ENCODE measurements at regions not wholly inside any gene's neighbourhood (a gene's known extent, or its start where the extent isn't known, plus 50 kb on each side); places are given as distances from the start of the nearest gene placed in this dataset.

DNA sequence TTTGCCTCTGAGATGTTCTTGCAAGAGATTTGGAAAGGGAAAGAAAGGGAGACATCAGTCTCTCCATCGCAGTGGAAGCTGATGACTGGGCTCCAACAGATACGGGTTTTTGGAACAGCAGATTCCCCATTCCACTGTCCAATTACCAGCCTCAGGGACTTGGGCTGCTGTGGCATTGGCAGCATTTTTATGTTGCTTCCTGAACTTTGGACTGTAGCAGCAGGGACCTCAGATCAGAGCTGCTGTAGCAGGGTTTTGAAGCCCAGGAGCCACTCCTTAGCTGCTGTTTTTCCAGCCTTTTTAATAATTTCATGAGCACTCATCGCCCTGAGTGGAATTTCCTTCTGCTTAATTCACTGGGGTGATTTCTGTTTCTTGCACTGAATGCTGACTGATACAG lies 135.7 kb upstream of the SLCO3A1 start:
- no peak for FAIRE-seq
- BruUV-seq (replicated peaks) = no TSS peak
- H3K79me2 ChIP-seq (ENCODE audit: insufficient read depth, low read length) = no peaks in the 10 kb centered on the region
- no peak for ATAC-seq
- 0 out of 5 replicates have a peak, but pooled peaks cover 0 to 1% of the 10 kb centered on the region in 2 experiments for H3K27me3 ChIP-seq (ENCODE audit: control insufficient read depth in 1 of 2, insufficient read depth in 2 of 2, low read length in 2 of 2)
- ChIA-PET CTCF (ENCODE audit: low intra/inter-chr PET ratio, low total read pairs) (no interaction called here), POLR2A (no interaction called here)
- in situ Hi-C loops (cut with HindIII; ENCODE audit: extremely low pct_ligation_motif_present, low pct_unique_long_range_greater_than_20kb) (no loop called here), intact Hi-C loops (cut with micrococcal nuclease; ENCODE audit: unreplicated experiment) (no loop called here)
- no peaks in the 10 kb centered on the region for H3K9me3 ChIP-seq (ENCODE audit: low read length)
- H3K4me3 ChIP-seq (replicated peaks in 1 of 3; ENCODE audit: insufficient read depth in 1 of 3, low read depth in 2 of 3, low read length in 3 of 3) = no peak overlapping the region
- no peak overlapping the region for H3K27ac ChIP-seq (ENCODE audit: extremely low read length, insufficient read depth, low read length)
- no peak overlapping the region for H3K9ac ChIP-seq (ENCODE audit: insufficient read depth, low read depth, low read length)
- H2AFZ ChIP-seq (ENCODE audit: low read length) = no peak overlapping the region
- H3K4me1 ChIP-seq (ENCODE audit: insufficient read depth, low read length) = no peaks in the 10 kb centered on the region
- no peak overlapping the region for H3K4me2 ChIP-seq (ENCODE audit: low read depth, low read length)
- H3K36me3 ChIP-seq (replicated peaks in 1 of 2; ENCODE audit: control insufficient read depth in 1 of 2, insufficient read depth in 2 of 2, low read length in 2 of 2) = no peaks in the 10 kb centered on the region
- 0% methylated on average over 3 of the region's 3 CpGs for WGBS (ENCODE audit: low lambda C conversion rate)
- DNase-seq (ENCODE audit: low spot score) = no peak
- no peaks in the 10 kb centered on the region for H4K20me1 ChIP-seq (ENCODE audit: insufficient read depth, low read length)
- TF ChIP-seq ATRX (CRISPR knock-in tag; IDR thresholded peaks at IDR 0.05; ENCODE audit: borderline replicate concordance) (no peak), HNF4A (CRISPR knock-in tag; IDR thresholded peaks at IDR 0.05) (peak; percentile 12; the same call in 1 of the 2 replicates)

DNA sequence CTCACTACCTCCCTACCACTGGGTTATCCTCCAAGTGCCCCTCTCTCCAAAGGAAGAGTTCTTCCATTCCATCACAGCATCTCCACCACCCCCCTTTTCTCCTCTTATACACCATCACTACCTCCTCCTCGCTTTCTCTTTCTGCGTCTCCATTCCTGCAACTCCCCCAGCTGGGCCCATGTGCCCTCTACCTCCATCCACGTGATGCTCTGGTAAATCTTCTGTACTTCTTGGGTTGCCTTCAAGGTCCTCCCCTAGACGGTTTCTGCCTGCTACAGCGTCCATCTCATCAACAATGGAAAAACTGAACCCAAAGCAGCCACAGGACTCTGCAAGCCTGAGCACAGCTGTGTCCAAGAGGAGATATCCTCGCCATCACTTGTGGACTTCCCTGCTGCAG lies 129.5 kb upstream of the SLCO3A1 start:
- ChIA-PET CTCF (ENCODE audit: low intra/inter-chr PET ratio, low total read pairs) (no interaction called here), POLR2A (no interaction called here)
- H3K4me2 ChIP-seq (ENCODE audit: low read depth, low read length) = no peak overlapping the region
- intact Hi-C loops (cut with micrococcal nuclease; ENCODE audit: unreplicated experiment) = no loop called here
- in situ Hi-C loops (cut with HindIII; ENCODE audit: extremely low pct_ligation_motif_present, low pct_unique_long_range_greater_than_20kb) = no loop called here
- DNase-seq (ENCODE audit: low spot score) (no peak), ATAC-seq (no peak), FAIRE-seq (no peak)
- TF ChIP-seq, protein P1, sequence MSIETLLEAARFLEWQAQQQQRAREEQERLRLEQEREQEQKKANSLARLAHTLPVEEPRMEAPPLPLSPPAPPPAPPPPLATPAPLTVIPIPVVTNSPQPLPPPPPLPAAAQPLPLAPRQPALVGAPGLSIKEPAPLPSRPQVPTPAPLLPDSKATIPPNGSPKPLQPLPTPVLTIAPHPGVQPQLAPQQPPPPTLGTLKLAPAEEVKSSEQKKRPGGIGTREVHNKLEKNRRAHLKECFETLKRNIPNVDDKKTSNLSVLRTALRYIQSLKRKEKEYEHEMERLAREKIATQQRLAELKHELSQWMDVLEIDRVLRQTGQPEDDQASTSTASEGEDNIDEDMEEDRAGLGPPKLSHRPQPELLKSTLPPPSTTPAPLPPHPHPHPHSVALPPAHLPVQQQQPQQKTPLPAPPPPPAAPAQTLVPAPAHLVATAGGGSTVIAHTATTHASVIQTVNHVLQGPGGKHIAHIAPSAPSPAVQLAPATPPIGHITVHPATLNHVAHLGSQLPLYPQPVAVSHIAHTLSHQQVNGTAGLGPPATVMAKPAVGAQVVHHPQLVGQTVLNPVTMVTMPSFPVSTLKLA (IDR thresholded peaks at IDR 0.05) = peak; percentile 93
- no peak for TF ChIP-seq ZNF44 (CRISPR knock-in tag; IDR thresholded peaks at IDR 0.05)
- no peaks in the 10 kb centered on the region for H3K27me3 ChIP-seq (ENCODE audit: control insufficient read depth in 1 of 2, insufficient read depth in 2 of 2, low read length in 2 of 2)
- H3K79me2 ChIP-seq (ENCODE audit: insufficient read depth, low read length) = no peaks in the 10 kb centered on the region
- H3K9me3 ChIP-seq (ENCODE audit: low read length) = no peaks in the 10 kb centered on the region
- no peak overlapping the region for H2AFZ ChIP-seq (ENCODE audit: low read length)
- H4K20me1 ChIP-seq (ENCODE audit: insufficient read depth, low read length) = no peaks in the 10 kb centered on the region
- no peaks in the 10 kb centered on the region for H3K4me1 ChIP-seq (ENCODE audit: insufficient read depth, low read length)
- no peak overlapping the region for H3K9ac ChIP-seq (ENCODE audit: insufficient read depth, low read depth, low read length)
- no peaks in the 10 kb centered on the region for H3K36me3 ChIP-seq (replicated peaks in 1 of 2; ENCODE audit: control insufficient read depth in 1 of 2, insufficient read depth in 2 of 2, low read length in 2 of 2)
- H3K4me3 ChIP-seq (replicated peaks in 1 of 3; ENCODE audit: insufficient read depth in 1 of 3, low read depth in 2 of 3, low read length in 3 of 3) = no peak overlapping the region
- no peak overlapping the region for H3K27ac ChIP-seq (ENCODE audit: extremely low read length, insufficient read depth, low read length)
- WGBS (ENCODE audit: low lambda C conversion rate) = 4% methylated on average over 6 of the region's 6 CpGs
- BruUV-seq (replicated peaks) = no TSS peak

All from HepG2 (cell line).